Karpas-422 (cell line): ENCODE measurements at regions not wholly inside any gene's neighbourhood (a gene's known extent, or its start where the extent isn't known, plus 50 kb on each side); places are given as distances from the start of the nearest gene placed in this dataset.

Experiments
- DNase-seq: peaks from one replicate; pipeline ENCODE4 v3.0.0-alpha.2; 2015
- H2AFZ ChIP-seq: fragments of 200-600 bp; sonication (generic); 2 replicates; pipeline ENCODE4 v1.6.1; 2014; ENCODE audit warnings: antibody characterized with exemption, low read length, mixed read lengths
- H3K27ac ChIP-seq: fragments of 200-600 bp; sonication (generic); 2 replicates; pipeline ENCODE4 v1.5.1; 2014; ENCODE audit warnings: mild to moderate bottlenecking, low read length, moderate library complexity
- H3K27me3 ChIP-seq: fragments of 200-600 bp; sonication (generic); 2 replicates; pipeline ENCODE4 v1.6.1; 2014; ENCODE audit warnings: low read length, mixed read lengths
- H3K36me3 ChIP-seq: fragments of 200-600 bp; sonication (generic); 2 replicates; pipeline ENCODE4 v1.6.1; 2014; ENCODE audit warnings: low read length, mixed read lengths; ENCODE audit not compliant: insufficient read depth
- H3K4me1 ChIP-seq: fragments of 200-600 bp; sonication (generic); 2 replicates; pipeline ENCODE4 v1.6.1; 2014; ENCODE audit warnings: mild to moderate bottlenecking, low read length, mixed read lengths
- H3K4me2 ChIP-seq: fragments of 200-600 bp; sonication (generic); 2 replicates; pipeline ENCODE4 v1.6.1; 2014; ENCODE audit warnings: low read length, low read depth, mild to moderate bottlenecking; ENCODE audit not compliant: poor library complexity, severe bottlenecking
- H3K4me3 ChIP-seq: fragments of 200-600 bp; sonication (generic); 2 replicates; pipeline ENCODE4 v1.5.1; 2014; ENCODE audit warnings: mild to moderate bottlenecking, antibody characterized with exemption, low read length, mixed read lengths
- H3K79me2 ChIP-seq: fragments of 200-600 bp; sonication (generic); 2 replicates; pipeline ENCODE4 v1.6.1; 2014; ENCODE audit warnings: mild to moderate bottlenecking, low read length, mixed read lengths
- H3K9ac ChIP-seq: fragments of 200-600 bp; sonication (generic); 2 replicates; pipeline ENCODE4 v1.6.0; 2014; ENCODE audit warnings: low read length
- H3K9me2 ChIP-seq: fragments of 200-600 bp; sonication (generic), shearing (Covaris generic); replicated peaks from 2 replicates; pipeline ENCODE4 v1.6.0; 2014; ENCODE audit warnings: mild to moderate bottlenecking, low read length, moderate library complexity; ENCODE audit not compliant: insufficient read depth
- H3K9me3 ChIP-seq: fragments of 300-700, 200-600 bp; sonication (generic); 2 replicates; pipeline ENCODE4 v1.6.1; 2014; ENCODE audit warnings: low read length, mixed read lengths
- H4K20me1 ChIP-seq: fragments of 200-600 bp; sonication (generic); 2 replicates; pipeline ENCODE4 v1.6.1; 2014; ENCODE audit warnings: mild to moderate bottlenecking, antibody characterized with exemption, low read length, low read depth; ENCODE audit not compliant: insufficient read depth

- Histone ChIP-seq H3K9me2 (no peaks in the 10 kb centered on the region), H3K79me2 (no peaks in the 10 kb centered on the region), H3K9me3 (no peaks in the 10 kb centered on the region), H3K36me3 (no peaks in the 10 kb centered on the region), H3K9ac (no peak overlapping the region), H3K27ac (no peak overlapping the region), H3K27me3 (no peaks in the 10 kb centered on the region), H3K4me2 (no peak overlapping the region), H4K20me1 (no peaks in the 10 kb centered on the region), H3K4me3 (no peak overlapping the region), H2AFZ (no peak overlapping the region), H3K4me1 (no peaks in the 10 kb centered on the region)
- no peak for DNase-seq
Observed at GRCh38 chr4:187547316-187547715, 448.3 kb upstream of the ZFP42 start.

GRCh38 chr4:187550256-187550950 is 445.2 kb upstream of the ZFP42 start:
- DNase-seq = no peak

GRCh38 chr4:187552781-187553180 is 442.8 kb upstream of the ZFP42 start:
- H3K36me3 ChIP-seq = no peaks in the 10 kb centered on the region
- no peaks in the 10 kb centered on the region for H3K27me3 ChIP-seq
- no peak overlapping the region for H3K4me3 ChIP-seq
- no peaks in the 10 kb centered on the region for H3K9me3 ChIP-seq
- no peaks in the 10 kb centered on the region for H4K20me1 ChIP-seq
- H3K9me2 ChIP-seq = no peaks in the 10 kb centered on the region
- no peaks in the 10 kb centered on the region for H3K4me1 ChIP-seq
- H3K4me2 ChIP-seq = no peak overlapping the region
- no peak overlapping the region for H3K9ac ChIP-seq
- no peak overlapping the region for H2AFZ ChIP-seq
- no peak overlapping the region for H3K27ac ChIP-seq
- no peak for DNase-seq
- no peaks in the 10 kb centered on the region for H3K79me2 ChIP-seq

More at GRCh38 chr4:187550256-187550950, 445.2 kb upstream of the ZFP42 start:
- Histone ChIP-seq H3K9ac (no peak overlapping the region), H3K79me2 (no peaks in the 10 kb centered on the region), H3K27me3 (no peaks in the 10 kb centered on the region), H2AFZ (no peak overlapping the region), H3K4me3 (no peak overlapping the region), H3K4me2 (no peak overlapping the region), H4K20me1 (no peaks in the 10 kb centered on the region), H3K4me1 (no peaks in the 10 kb centered on the region), H3K9me3 (no peaks in the 10 kb centered on the region), H3K9me2 (no peaks in the 10 kb centered on the region), H3K27ac (no peak overlapping the region), H3K36me3 (no peaks in the 10 kb centered on the region)

- H3K79me2 ChIP-seq = no peaks in the 10 kb centered on the region
- no peak overlapping the region for H3K9ac ChIP-seq
- no peak overlapping the region for H3K4me2 ChIP-seq
- no peak overlapping the region for H2AFZ ChIP-seq
- no peak overlapping the region for H3K27ac ChIP-seq
- no peak for DNase-seq
- no peaks in the 10 kb centered on the region for H3K4me1 ChIP-seq
- no peaks in the 10 kb centered on the region for H3K9me2 ChIP-seq
- no peaks in the 10 kb centered on the region for H3K36me3 ChIP-seq
- no peaks in the 10 kb centered on the region for H3K9me3 ChIP-seq
- H4K20me1 ChIP-seq = no peaks in the 10 kb centered on the region
- no peaks in the 10 kb centered on the region for H3K27me3 ChIP-seq
- H3K4me3 ChIP-seq = no peak overlapping the region
Observed at GRCh38 chr4:187555174-187555573, 440.4 kb upstream of the ZFP42 start.

GRCh38 chr4:187558391-187558790 is 437.2 kb upstream of the ZFP42 start:
- no peaks in the 10 kb centered on the region for H3K79me2 ChIP-seq
- H3K4me2 ChIP-seq = no peak overlapping the region
- H3K9me3 ChIP-seq = no peaks in the 10 kb centered on the region
- no peak for DNase-seq
- H3K9ac ChIP-seq = no peak overlapping the region
- H2AFZ ChIP-seq = no peak overlapping the region
- H3K27me3 ChIP-seq = no peaks in the 10 kb centered on the region
- no peak overlapping the region for H3K4me3 ChIP-seq
- H3K9me2 ChIP-seq = no peaks in the 10 kb centered on the region
- no peaks in the 10 kb centered on the region for H3K4me1 ChIP-seq
- H3K36me3 ChIP-seq = no peaks in the 10 kb centered on the region
- no peak overlapping the region for H3K27ac ChIP-seq
- H4K20me1 ChIP-seq = no peaks in the 10 kb centered on the region

- Histone ChIP-seq H3K36me3 (no peaks in the 10 kb centered on the region), H2AFZ (no peak overlapping the region), H3K9me3 (no peaks in the 10 kb centered on the region), H3K9ac (no peak overlapping the region), H3K4me2 (no peak overlapping the region), H4K20me1 (no peaks in the 10 kb centered on the region), H3K27me3 (no peaks in the 10 kb centered on the region), H3K9me2 (no peaks in the 10 kb centered on the region), H3K4me1 (no peaks in the 10 kb centered on the region), H3K79me2 (no peaks in the 10 kb centered on the region), H3K27ac (no peak overlapping the region), H3K4me3 (no peak overlapping the region)
- no peak for DNase-seq
Observed at GRCh38 chr4:187562345-187562744, 433.2 kb upstream of the ZFP42 start.

GRCh38 chr4:187565416-187565815 is 430.2 kb upstream of the ZFP42 start:
- DNase-seq = no peak
- Histone ChIP-seq H2AFZ (no peak overlapping the region), H3K9ac (no peak overlapping the region), H3K79me2 (no peaks in the 10 kb centered on the region), H3K27ac (no peak overlapping the region), H3K9me2 (no peaks in the 10 kb centered on the region), H3K27me3 (no peaks in the 10 kb centered on the region), H3K9me3 (no peaks in the 10 kb centered on the region), H3K4me1 (no peaks in the 10 kb centered on the region), H3K36me3 (no peaks in the 10 kb centered on the region), H4K20me1 (no peaks in the 10 kb centered on the region), H3K4me2 (no peak overlapping the region), H3K4me3 (no peak overlapping the region)

GRCh38 chr4:187569871-187570270 is 425.7 kb upstream of the ZFP42 start:
- no peaks in the 10 kb centered on the region for H3K36me3 ChIP-seq
- no peak overlapping the region for H3K4me2 ChIP-seq
- no peaks in the 10 kb centered on the region for H3K79me2 ChIP-seq
- no peak overlapping the region for H3K9ac ChIP-seq
- H3K4me3 ChIP-seq = no peak overlapping the region
- H4K20me1 ChIP-seq = no peaks in the 10 kb centered on the region
- no peak overlapping the region for H3K27ac ChIP-seq
- no peak for DNase-seq
- H3K9me3 ChIP-seq = no peaks in the 10 kb centered on the region
- H3K4me1 ChIP-seq = no peaks in the 10 kb centered on the region
- H2AFZ ChIP-seq = no peak overlapping the region
- H3K9me2 ChIP-seq = no peaks in the 10 kb centered on the region
- no peaks in the 10 kb centered on the region for H3K27me3 ChIP-seq
